ENCODE measurements at regions not wholly inside any gene's neighbourhood (a gene's known extent, or its start where the extent isn't known, plus 50 kb on each side); places are given as distances from the start of the nearest gene placed in this dataset.

- ChIA-PET CTCF (no interaction called here), POLR2A (no interaction called here)
- Histone ChIP-seq H3K79me2 (ENCODE audit: insufficient read depth) (no peaks in the 10 kb centered on the region), H3K4me1 (ENCODE audit: control insufficient read depth in 1 of 2, insufficient read depth in 2 of 2, low read depth in 1 of 2, low read length in 1 of 2) (no peaks in the 10 kb centered on the region), H3K9me3 (no peaks in the 10 kb centered on the region), H3K4me2 (no peak overlapping the region), H3K27me3 (ENCODE audit: insufficient read depth) (no peaks in the 10 kb centered on the region), H3K27ac (ENCODE audit: low read depth in 2 of 2, low read length in 1 of 2) (no peak overlapping the region), H3K4me3 (ENCODE audit: low read depth in 2 of 2, low read length in 1 of 2) (no peak overlapping the region), H3F3A (replicated peaks; ENCODE audit: insufficient read depth) (no peaks in the 10 kb centered on the region), H4K20me1 (ENCODE audit: insufficient read depth) (no peaks in the 10 kb centered on the region), H3K36me3 (replicated peaks in 1 of 2; ENCODE audit: control insufficient read depth in 1 of 2, insufficient read depth in 2 of 2, low read length in 1 of 2) (no peaks in the 10 kb centered on the region), H3K9me2 (no peaks in the 10 kb centered on the region), H2AFZ (ENCODE audit: low read depth) (no peak overlapping the region), H3K9ac (no peak overlapping the region)
- TF ChIP-seq TEAD4 (IDR thresholded peaks at IDR 0.05; ENCODE audit: borderline replicate concordance, insufficient read depth) (no peak), NRF1 (IDR thresholded peaks at IDR 0.05; ENCODE audit: low read depth, low read length) (no peak), SIN3A (IDR thresholded peaks at IDR 0.05; ENCODE audit: borderline replicate concordance, low read depth, low read length) (no peak), RXRA (IDR thresholded peaks at IDR 0.05; ENCODE audit: borderline replicate concordance, low read depth) (no peak), FOXM1 (IDR thresholded peaks at IDR 0.05; ENCODE audit: low read depth) (no peak), TCF12 (IDR thresholded peaks at IDR 0.05) (no peak), CTCF (IDR thresholded peaks at IDR 0.05) (no peak), RCOR1 (IDR thresholded peaks at IDR 0.05; ENCODE audit: low read length) (no peak), NFIC (IDR thresholded peaks at IDR 0.05; ENCODE audit: borderline replicate concordance) (no peak)
- DNase-seq, result no peak
These were observed 257.7 kb upstream of the THBS1 start for GRCh38 chr15:39323157-39323556.

GRCh38 chr15:39323706-39324105, 257.2 kb upstream of the THBS1 start:
- no peak overlapping the region for H3K27ac ChIP-seq (ENCODE audit: low read depth in 2 of 2, low read length in 1 of 2)
- no peaks in the 10 kb centered on the region for H3K9me2 ChIP-seq
- no peaks in the 10 kb centered on the region for H3K36me3 ChIP-seq (replicated peaks in 1 of 2; ENCODE audit: control insufficient read depth in 1 of 2, insufficient read depth in 2 of 2, low read length in 1 of 2)
- TF ChIP-seq YY1 (IDR thresholded peaks at IDR 0.05; ENCODE audit: low read depth), result no peak
- no peak for TF ChIP-seq FOSL2 (IDR thresholded peaks at IDR 0.05; ENCODE audit: borderline replicate concordance, low read depth)
- TF ChIP-seq SIN3A (IDR thresholded peaks at IDR 0.05; ENCODE audit: borderline replicate concordance, low read depth, low read length), result no peak
- TF ChIP-seq EP300 (IDR thresholded peaks at IDR 0.05; ENCODE audit: borderline replicate concordance in 1 of 2, low read depth in 1 of 2, low read length in 1 of 2), result no peak
- TF ChIP-seq MXI1 (IDR thresholded peaks at IDR 0.05; ENCODE audit: low read depth, low read length), result no peak
- no peak for TF ChIP-seq IRF3 (IDR thresholded peaks at IDR 0.05; ENCODE audit: low read depth, low read length)
- TF ChIP-seq RXRA (IDR thresholded peaks at IDR 0.05; ENCODE audit: borderline replicate concordance, low read depth), result no peak
- no peak for TF ChIP-seq RAD21 (IDR thresholded peaks at IDR 0.05; ENCODE audit: low read length)
- no peak for TF ChIP-seq RCOR1 (IDR thresholded peaks at IDR 0.05; ENCODE audit: low read length)
- no peak for TF ChIP-seq SMC3 (IDR thresholded peaks at IDR 0.05; ENCODE audit: low read depth, low read length)
- no peak for TF ChIP-seq JUND (IDR thresholded peaks at IDR 0.05)
- no peak for TF ChIP-seq PBX3 (IDR thresholded peaks at IDR 0.05)
- no peak for TF ChIP-seq USF2 (IDR thresholded peaks at IDR 0.05; ENCODE audit: borderline replicate concordance, low read depth, low read length)
- no peaks in the 10 kb centered on the region for H3K9me3 ChIP-seq
- H3K79me2 ChIP-seq (ENCODE audit: insufficient read depth), result no peaks in the 10 kb centered on the region
- no peak overlapping the region for H3K9ac ChIP-seq
- no peak for DNase-seq
- H4K20me1 ChIP-seq (ENCODE audit: insufficient read depth), result no peaks in the 10 kb centered on the region
- no peak overlapping the region for H3K4me2 ChIP-seq
- no peaks in the 10 kb centered on the region for H3F3A ChIP-seq (replicated peaks; ENCODE audit: insufficient read depth)
- H3K4me3 ChIP-seq (ENCODE audit: low read depth in 2 of 2, low read length in 1 of 2), result no peak overlapping the region
- no peaks in the 10 kb centered on the region for H3K27me3 ChIP-seq (ENCODE audit: insufficient read depth)
- no peaks in the 10 kb centered on the region for H3K4me1 ChIP-seq (ENCODE audit: control insufficient read depth in 1 of 2, insufficient read depth in 2 of 2, low read depth in 1 of 2, low read length in 1 of 2)
- CTCF ChIA-PET, result no interaction called here
- WGBS (ENCODE audit: low lambda C conversion rate), result 95% methylated on average over 3 of the region's 3 CpGs
- H2AFZ ChIP-seq (ENCODE audit: low read depth), result no peak overlapping the region
- POLR2A ChIA-PET, result no interaction called here

Measured in SK-N-SH (cell line).